ENCODE measurements at regions not wholly inside any gene's neighbourhood (a gene's known extent, or its start where the extent isn't known, plus 50 kb on each side); places are given as distances from the start of the nearest gene placed in this dataset.
"Not testable (repeated sequence)": the region's sequence is repeated elsewhere in the genome, so short reads cannot be mapped to it uniquely, and the experiment has no call there.

DNA sequence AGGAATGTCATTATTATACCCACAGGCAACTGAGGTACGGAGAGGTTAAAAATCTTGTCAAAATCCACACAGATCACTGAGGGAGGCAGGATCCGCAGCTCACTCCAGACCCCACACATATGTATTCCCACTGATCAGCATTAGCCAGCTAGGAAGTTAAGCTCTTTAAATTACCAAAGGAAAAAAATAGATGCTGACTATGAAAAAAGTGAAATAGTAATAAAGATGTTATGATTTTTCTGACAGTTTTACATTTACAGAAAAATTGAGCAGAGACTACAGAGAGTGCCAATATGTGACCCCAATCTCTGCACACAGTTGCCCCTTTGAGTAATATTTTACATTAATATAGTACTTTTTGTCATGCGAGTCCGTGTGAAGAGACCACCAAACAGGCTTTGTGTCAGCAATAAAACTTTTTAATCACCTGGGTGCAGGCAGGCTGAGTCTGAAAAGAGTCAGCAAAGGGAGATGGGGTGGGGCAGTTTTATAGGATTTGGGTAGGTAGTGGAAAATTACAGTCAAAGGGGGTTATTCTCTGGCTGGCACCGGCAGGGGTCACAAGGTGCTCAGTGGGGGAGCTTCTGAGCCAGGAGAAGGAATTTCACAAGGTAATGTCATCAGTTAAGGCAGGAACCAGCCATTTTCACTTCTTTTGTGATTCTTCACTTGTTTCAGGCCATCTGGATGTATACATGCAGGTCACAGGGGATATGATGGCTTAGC, 61.9 kb upstream of the NAA35 start:
- TF ChIP-seq, protein P1, sequence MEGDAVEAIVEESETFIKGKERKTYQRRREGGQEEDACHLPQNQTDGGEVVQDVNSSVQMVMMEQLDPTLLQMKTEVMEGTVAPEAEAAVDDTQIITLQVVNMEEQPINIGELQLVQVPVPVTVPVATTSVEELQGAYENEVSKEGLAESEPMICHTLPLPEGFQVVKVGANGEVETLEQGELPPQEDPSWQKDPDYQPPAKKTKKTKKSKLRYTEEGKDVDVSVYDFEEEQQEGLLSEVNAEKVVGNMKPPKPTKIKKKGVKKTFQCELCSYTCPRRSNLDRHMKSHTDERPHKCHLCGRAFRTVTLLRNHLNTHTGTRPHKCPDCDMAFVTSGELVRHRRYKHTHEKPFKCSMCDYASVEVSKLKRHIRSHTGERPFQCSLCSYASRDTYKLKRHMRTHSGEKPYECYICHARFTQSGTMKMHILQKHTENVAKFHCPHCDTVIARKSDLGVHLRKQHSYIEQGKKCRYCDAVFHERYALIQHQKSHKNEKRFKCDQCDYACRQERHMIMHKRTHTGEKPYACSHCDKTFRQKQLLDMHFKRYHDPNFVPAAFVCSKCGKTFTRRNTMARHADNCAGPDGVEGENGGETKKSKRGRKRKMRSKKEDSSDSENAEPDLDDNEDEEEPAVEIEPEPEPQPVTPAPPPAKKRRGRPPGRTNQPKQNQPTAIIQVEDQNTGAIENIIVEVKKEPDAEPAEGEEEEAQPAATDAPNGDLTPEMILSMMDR (conservative IDR thresholded peaks at IDR 0.05; ENCODE audit: low read length), result not testable (repeated sequence)
- TF ChIP-seq EZH2phosphoT487 (IDR thresholded peaks at IDR 0.05; ENCODE audit: borderline replicate concordance), result not testable (repeated sequence)

Data from Loucy (cell line).